GM23338 (cell line): ENCODE measurements at regions not wholly inside any gene's neighbourhood (a gene's known extent, or its start where the extent isn't known, plus 50 kb on each side); places are given as distances from the start of the nearest gene placed in this dataset.

Source experiments
- ATAC-seq: fragments of 200-7000 bp; cut with Tn5 transposase; 3 replicates; pipeline ENCODE4 v1.9.1; 2020
- DNase-seq: peaks from one replicate; pipeline ENCODE4 v3.0.0-alpha.2; 2015; ENCODE audit warnings: low spot score
- H2AFZ ChIP-seq: fragments of 200-600 bp; sonication (generic); 2 replicates; pipeline ENCODE4 v1.8.0; 2016; ENCODE audit warnings: antibody characterized with exemption, mild to moderate bottlenecking, moderate library complexity
- H3F3A ChIP-seq: fragments of 200-600 bp; sonication (generic); replicated peaks from 2 replicates; pipeline ENCODE4 v1.8.0; 2017; ENCODE audit warnings: antibody characterized with exemption, mixed run types, low read depth
- H3K27ac ChIP-seq: fragments of 200-600 bp; sonication (generic); 2 replicates; pipeline ENCODE4 v1.6.1; 2016; ENCODE audit warnings: low read depth
- H3K27me3 ChIP-seq: fragments of 200-600 bp; sonication (generic); 2 replicates; pipeline ENCODE4 v1.8.0; 2016; ENCODE audit warnings: mild to moderate bottlenecking, mixed run types, moderate library complexity; ENCODE audit not compliant: insufficient read depth
- H3K36me3 ChIP-seq: fragments of 200-600 bp; sonication (generic); 2 replicates; pipeline ENCODE4 v1.8.0; 2016; ENCODE audit warnings: mild to moderate bottlenecking; ENCODE audit not compliant: insufficient read depth
- H3K4me1 ChIP-seq: fragments of 200-600 bp; sonication (generic); 2 replicates; pipeline ENCODE4 v1.8.0; 2016; ENCODE audit warnings: mild to moderate bottlenecking, moderate library complexity; ENCODE audit not compliant: insufficient read depth
- H3K4me2 ChIP-seq: fragments of 200-600 bp; sonication (generic); 2 replicates; pipeline ENCODE4 v1.7.1; 2017; ENCODE audit warnings: mixed run types
- H3K4me3 ChIP-seq: fragments of 200-600 bp; sonication (generic); 2 replicates; pipeline ENCODE4 v1.6.1; 2016; ENCODE audit warnings: mixed run types
- H3K79me2 ChIP-seq: fragments of 200-600 bp; sonication (generic); replicated peaks from 2 replicates; pipeline ENCODE4 v1.8.0; 2017; ENCODE audit warnings: mild to moderate bottlenecking; ENCODE audit not compliant: insufficient read depth
- H3K9me2 ChIP-seq: fragments of 200-600 bp; sonication (generic); 2 replicates; pipeline ENCODE4 v1.8.0; 2017; ENCODE audit not compliant: insufficient read depth
- H4K20me1 ChIP-seq: fragments of 200-600 bp; sonication (generic); replicated peaks from 2 replicates; pipeline ENCODE4 v1.8.0; 2017; ENCODE audit warnings: mild to moderate bottlenecking; ENCODE audit not compliant: insufficient read depth
- H3K27ac Mint-ChIP-seq: 2 replicates; pipeline ENCODE4 v1.8.0; 2020; ENCODE audit warnings: inconsistent platforms, mild to moderate bottlenecking, moderate library complexity, mixed read lengths
- H3K27me3 Mint-ChIP-seq: 3 replicates; pipeline ENCODE4 v1.8.0; 2022; ENCODE audit warnings: low read depth, mild to moderate bottlenecking, moderate library complexity, mixed read lengths, inconsistent platforms; ENCODE audit not compliant: insufficient read depth, poor library complexity
- H3K36me3 Mint-ChIP-seq: 3 replicates; pipeline ENCODE4 v1.8.0; 2021; ENCODE audit warnings: low read depth, mild to moderate bottlenecking, inconsistent platforms, moderate library complexity, mixed read lengths
- H3K4me1 Mint-ChIP-seq: 3 replicates; pipeline ENCODE4 v1.8.0; 2020; ENCODE audit warnings: mild to moderate bottlenecking, inconsistent platforms, mixed read lengths
- H3K4me3 Mint-ChIP-seq: 3 replicates; pipeline ENCODE4 v1.8.0; 2021; ENCODE audit warnings: moderate library complexity, mild to moderate bottlenecking, inconsistent platforms, mixed read lengths
- H3K9me3 Mint-ChIP-seq: 3 replicates; pipeline ENCODE4 v1.8.0; 2020; ENCODE audit warnings: moderate library complexity, mild to moderate bottlenecking, inconsistent platforms, mixed read lengths
- CREB1 ChIP-seq: fragments of 250-450 bp; sonication (Bioruptor Pico); IDR thresholded peaks from 2 replicates; pipeline ENCODE4 v1.5.0; 2020; ENCODE audit warnings: low read depth, mild to moderate bottlenecking, moderate library complexity
- EZH2 ChIP-seq: fragments of 200-600 bp; sonication (generic); IDR thresholded peaks from one replicate; pipeline ENCODE4 v1.8.0; 2017; ENCODE audit warnings: antibody characterized with exemption, mild to moderate bottlenecking, low read depth; ENCODE audit not compliant: unreplicated experiment
- EZH2phosphoT487 ChIP-seq: fragments of 200-600 bp; sonication (generic); IDR thresholded peaks from one replicate; pipeline ENCODE4 v1.8.1; 2018; ENCODE audit warnings: antibody characterized with exemption; ENCODE audit not compliant: unreplicated experiment
- JUNB ChIP-seq: IDR thresholded peaks from one replicate; pipeline ENCODE4 v1.6.1; 2016; ENCODE audit warnings: antibody characterized with exemption; ENCODE audit not compliant: unreplicated experiment
- NANOG ChIP-seq: IDR thresholded peaks from 2 replicates; pipeline ENCODE4 v1.6.1; 2016; ENCODE audit warnings: antibody characterized with exemption, borderline replicate concordance
- POLR2AphosphoS5 ChIP-seq: IDR thresholded peaks from 2 replicates; pipeline ENCODE4 v1.6.1; 2016; ENCODE audit warnings: antibody characterized with exemption, low read depth
- STAT1 ChIP-seq: IDR thresholded peaks from one replicate; pipeline ENCODE4 v1.6.1; 2016; ENCODE audit warnings: antibody characterized with exemption; ENCODE audit not compliant: unreplicated experiment
- ZNF331 ChIP-seq: fragments of 250-450 bp; sonication (Bioruptor Pico); IDR thresholded peaks from 2 replicates; pipeline ENCODE4 v1.5.0; 2020; ENCODE audit warnings: low read depth, mild to moderate bottlenecking, moderate library complexity
- TF ChIP-seq, protein P1 (sequence below): IDR thresholded peaks from 2 replicates; pipeline ENCODE4 v1.6.1; 2016; ENCODE audit warnings: antibody characterized with exemption
- TF ChIP-seq, protein P2 (sequence below), 2 experiments: fragments of 200-600 bp in 1 of 2; sonication (generic) in 1 of 2; conservative IDR thresholded peaks; 2 replicates each; pipeline versions ENCODE4 v1.5.1 to v1.6.1; 2016 to 2017; ENCODE audit warnings: antibody characterized with exemption in 2 of 2, low read depth in 2 of 2, mild to moderate bottlenecking in 2 of 2, moderate library complexity in 1 of 2
- TF ChIP-seq, protein P3 (sequence below): IDR thresholded peaks from one replicate; pipeline ENCODE4 v1.6.1; 2018; ENCODE audit warnings: antibody characterized with exemption; ENCODE audit not compliant: unreplicated experiment

GRCh38 chr5:67657055-67657454, 460.5 kb upstream of the CD180 start:
- H3K4me1 ChIP-seq, result 0 out of 2 replicates have a peak, but pooled peaks cover 5% of the 10 kb centered on the region
- Mint-ChIP-seq H3K36me3 (no peaks in the 10 kb centered on the region; the same call in 2 of the 3 replicates), H3K27me3 (peaks cover 2% of the 10 kb centered on the region), H3K9me3 (0 out of 3 replicates have a peak, but pooled peaks cover 2% of the 10 kb centered on the region), H3K4me1 (peaks cover 12% of the 10 kb centered on the region; the same call in 2 of the 3 replicates), H3K4me3 (no peak overlapping the region), H3K27ac (no peak overlapping the region)
- no peak overlapping the region for H3K27ac ChIP-seq
- H3K36me3 ChIP-seq, result no peaks in the 10 kb centered on the region
- TF ChIP-seq, protein P1, sequence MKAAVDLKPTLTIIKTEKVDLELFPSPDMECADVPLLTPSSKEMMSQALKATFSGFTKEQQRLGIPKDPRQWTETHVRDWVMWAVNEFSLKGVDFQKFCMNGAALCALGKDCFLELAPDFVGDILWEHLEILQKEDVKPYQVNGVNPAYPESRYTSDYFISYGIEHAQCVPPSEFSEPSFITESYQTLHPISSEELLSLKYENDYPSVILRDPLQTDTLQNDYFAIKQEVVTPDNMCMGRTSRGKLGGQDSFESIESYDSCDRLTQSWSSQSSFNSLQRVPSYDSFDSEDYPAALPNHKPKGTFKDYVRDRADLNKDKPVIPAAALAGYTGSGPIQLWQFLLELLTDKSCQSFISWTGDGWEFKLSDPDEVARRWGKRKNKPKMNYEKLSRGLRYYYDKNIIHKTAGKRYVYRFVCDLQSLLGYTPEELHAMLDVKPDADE, result no peak
- H3K9me2 ChIP-seq, result no peaks in the 10 kb centered on the region
- no peaks in the 10 kb centered on the region for H3K27me3 ChIP-seq
- no peak overlapping the region for H2AFZ ChIP-seq
- DNase-seq (no peak), ATAC-seq (no peak)
- no peaks in the 10 kb centered on the region for H4K20me1 ChIP-seq
- no peak overlapping the region for H3K4me3 ChIP-seq
- no peak overlapping the region for H3K4me2 ChIP-seq
- no peaks in the 10 kb centered on the region for H3K79me2 ChIP-seq
- H3F3A ChIP-seq, result no peaks in the 10 kb centered on the region

DNA sequence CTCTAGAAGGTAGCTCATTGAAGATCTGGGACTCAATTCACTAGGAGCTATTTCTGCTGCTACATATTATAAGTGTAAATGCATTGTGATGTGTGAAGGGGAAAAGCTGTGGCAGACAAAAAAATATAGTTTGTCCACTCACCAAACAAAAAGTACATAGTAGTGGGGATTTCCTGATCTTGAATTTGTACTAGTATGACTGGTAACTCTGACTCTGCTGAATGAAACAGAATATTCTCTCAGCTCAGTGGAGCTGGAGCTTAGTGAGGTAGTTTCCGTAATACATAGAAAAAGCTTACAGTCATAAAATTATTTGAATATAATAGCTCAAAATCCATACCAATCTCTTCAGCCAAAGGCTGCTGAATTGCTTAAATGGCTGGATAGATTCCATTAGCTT, 455.6 kb upstream of the CD180 start:
- Mint-ChIP-seq H3K27me3 (no peaks in the 10 kb centered on the region), H3K27ac (no peak overlapping the region; the same call in 1 of the 2 replicates), H3K36me3 (no peaks in the 10 kb centered on the region), H3K9me3 (no peaks in the 10 kb centered on the region), H3K4me3 (no peak overlapping the region), H3K4me1 (peaks cover 12% of the 10 kb centered on the region; the same call in 2 of the 3 replicates)
- Histone ChIP-seq H3K79me2 (no peaks in the 10 kb centered on the region), H2AFZ (no peak overlapping the region), H3K4me3 (no peak overlapping the region), H3F3A (no peaks in the 10 kb centered on the region), H3K9me2 (no peaks in the 10 kb centered on the region), H3K4me2 (no peak overlapping the region), H3K27ac (no peak overlapping the region), H3K27me3 (no peaks in the 10 kb centered on the region), H4K20me1 (no peaks in the 10 kb centered on the region), H3K4me1 (0 out of 2 replicates have a peak, but pooled peaks cover 5% of the 10 kb centered on the region), H3K36me3 (no peaks in the 10 kb centered on the region)
- DNase-seq (no peak), ATAC-seq (no peak)
- TF ChIP-seq STAT1, result no peak
- TF ChIP-seq CREB1, result no peak
- TF ChIP-seq ZNF331 (CRISPR knock-in tag), result no peak
- TF ChIP-seq POLR2AphosphoS5, result no peak
- no peak for TF ChIP-seq EZH2
- TF ChIP-seq, protein P2, sequence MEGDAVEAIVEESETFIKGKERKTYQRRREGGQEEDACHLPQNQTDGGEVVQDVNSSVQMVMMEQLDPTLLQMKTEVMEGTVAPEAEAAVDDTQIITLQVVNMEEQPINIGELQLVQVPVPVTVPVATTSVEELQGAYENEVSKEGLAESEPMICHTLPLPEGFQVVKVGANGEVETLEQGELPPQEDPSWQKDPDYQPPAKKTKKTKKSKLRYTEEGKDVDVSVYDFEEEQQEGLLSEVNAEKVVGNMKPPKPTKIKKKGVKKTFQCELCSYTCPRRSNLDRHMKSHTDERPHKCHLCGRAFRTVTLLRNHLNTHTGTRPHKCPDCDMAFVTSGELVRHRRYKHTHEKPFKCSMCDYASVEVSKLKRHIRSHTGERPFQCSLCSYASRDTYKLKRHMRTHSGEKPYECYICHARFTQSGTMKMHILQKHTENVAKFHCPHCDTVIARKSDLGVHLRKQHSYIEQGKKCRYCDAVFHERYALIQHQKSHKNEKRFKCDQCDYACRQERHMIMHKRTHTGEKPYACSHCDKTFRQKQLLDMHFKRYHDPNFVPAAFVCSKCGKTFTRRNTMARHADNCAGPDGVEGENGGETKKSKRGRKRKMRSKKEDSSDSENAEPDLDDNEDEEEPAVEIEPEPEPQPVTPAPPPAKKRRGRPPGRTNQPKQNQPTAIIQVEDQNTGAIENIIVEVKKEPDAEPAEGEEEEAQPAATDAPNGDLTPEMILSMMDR (conservative IDR thresholded peaks at IDR 0.05; ENCODE audit: low read depth in 2 of 2), result no peak
- TF ChIP-seq NANOG, result no peak
- TF ChIP-seq, protein P1, result no peak
- TF ChIP-seq EZH2phosphoT487, result no peak
- TF ChIP-seq, protein P3, sequence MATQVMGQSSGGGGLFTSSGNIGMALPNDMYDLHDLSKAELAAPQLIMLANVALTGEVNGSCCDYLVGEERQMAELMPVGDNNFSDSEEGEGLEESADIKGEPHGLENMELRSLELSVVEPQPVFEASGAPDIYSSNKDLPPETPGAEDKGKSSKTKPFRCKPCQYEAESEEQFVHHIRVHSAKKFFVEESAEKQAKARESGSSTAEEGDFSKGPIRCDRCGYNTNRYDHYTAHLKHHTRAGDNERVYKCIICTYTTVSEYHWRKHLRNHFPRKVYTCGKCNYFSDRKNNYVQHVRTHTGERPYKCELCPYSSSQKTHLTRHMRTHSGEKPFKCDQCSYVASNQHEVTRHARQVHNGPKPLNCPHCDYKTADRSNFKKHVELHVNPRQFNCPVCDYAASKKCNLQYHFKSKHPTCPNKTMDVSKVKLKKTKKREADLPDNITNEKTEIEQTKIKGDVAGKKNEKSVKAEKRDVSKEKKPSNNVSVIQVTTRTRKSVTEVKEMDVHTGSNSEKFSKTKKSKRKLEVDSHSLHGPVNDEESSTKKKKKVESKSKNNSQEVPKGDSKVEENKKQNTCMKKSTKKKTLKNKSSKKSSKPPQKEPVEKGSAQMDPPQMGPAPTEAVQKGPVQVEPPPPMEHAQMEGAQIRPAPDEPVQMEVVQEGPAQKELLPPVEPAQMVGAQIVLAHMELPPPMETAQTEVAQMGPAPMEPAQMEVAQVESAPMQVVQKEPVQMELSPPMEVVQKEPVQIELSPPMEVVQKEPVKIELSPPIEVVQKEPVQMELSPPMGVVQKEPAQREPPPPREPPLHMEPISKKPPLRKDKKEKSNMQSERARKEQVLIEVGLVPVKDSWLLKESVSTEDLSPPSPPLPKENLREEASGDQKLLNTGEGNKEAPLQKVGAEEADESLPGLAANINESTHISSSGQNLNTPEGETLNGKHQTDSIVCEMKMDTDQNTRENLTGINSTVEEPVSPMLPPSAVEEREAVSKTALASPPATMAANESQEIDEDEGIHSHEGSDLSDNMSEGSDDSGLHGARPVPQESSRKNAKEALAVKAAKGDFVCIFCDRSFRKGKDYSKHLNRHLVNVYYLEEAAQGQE, result no peak
- no peak for TF ChIP-seq JUNB
